ENCODE measurements at regions not wholly inside any gene's neighbourhood (a gene's known extent, or its start where the extent isn't known, plus 50 kb on each side); places are given as distances from the start of the nearest gene placed in this dataset.

DNA sequence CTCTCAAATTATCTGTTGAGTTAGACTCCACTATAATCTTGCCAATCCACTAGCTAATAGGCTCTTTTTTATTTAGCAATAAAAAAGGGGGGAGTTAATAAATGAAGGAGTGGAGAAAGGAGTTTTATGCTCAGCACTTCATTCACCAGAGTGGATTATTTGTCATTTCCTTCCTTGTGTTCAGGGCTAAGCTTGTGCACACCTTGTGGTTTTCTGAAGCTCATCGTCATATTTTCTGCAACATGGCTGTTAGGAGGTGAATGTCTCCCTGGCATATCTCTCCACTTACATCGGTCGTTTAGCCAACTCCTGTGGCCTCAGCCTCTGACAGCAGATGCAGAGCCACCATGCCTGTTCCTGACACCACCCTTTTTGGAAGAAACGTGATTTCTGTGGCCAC lies 83.9 kb upstream of the MTNR1B start:
- DNase-seq = no peak

DNA sequence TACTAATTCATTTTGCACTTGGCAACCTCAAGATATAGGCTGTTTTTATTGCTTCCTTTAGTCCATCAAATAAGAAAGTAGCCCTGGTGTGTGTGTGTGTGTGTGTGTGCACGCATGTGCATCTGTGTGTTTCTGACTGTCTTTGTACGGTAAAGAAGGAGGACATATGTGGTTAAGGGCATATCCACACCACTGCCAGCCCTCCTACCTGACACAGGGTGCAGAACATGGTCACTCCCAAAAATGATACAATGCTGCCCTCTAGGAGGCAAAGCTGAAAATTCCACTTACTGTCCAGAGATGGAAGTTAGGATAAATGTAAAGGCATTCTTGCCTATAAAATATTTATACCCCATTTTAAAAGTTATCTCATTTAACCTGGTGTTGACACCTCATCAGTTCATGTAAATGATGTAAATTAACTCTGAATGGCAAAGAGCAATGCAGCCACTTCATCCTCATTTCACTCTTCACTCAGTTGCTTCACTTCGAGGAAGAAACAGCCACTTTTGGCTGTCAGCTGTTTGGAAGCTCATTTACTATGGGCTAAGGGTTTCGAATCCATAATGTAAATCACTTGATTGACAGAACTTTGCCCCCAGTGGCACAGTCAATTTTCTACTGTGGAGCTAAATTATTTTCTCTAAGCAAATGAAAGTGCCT lies 83.1 kb upstream of the MTNR1B start:
- DNase-seq = peak; percentile 15 to 57

DNA sequence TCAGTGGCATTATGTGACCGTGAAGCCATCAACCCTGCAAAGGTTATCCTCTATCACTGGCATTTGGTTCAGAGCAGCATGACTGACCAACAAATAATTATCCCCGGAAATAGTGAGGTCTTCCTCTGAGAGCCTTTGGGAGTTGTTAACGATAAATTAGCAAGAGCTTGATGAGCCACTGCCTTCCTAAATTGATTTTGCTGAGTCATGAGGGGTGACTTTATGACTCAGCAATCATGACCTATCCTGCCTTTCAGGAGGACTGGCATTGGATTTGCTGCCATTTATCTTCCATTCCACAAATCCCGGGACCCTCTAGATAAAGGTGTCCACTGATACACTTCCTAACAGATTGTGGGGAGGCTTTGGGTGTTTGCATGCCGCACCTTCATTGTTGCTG lies 80.8 kb upstream of the MTNR1B start:
- no peak for DNase-seq

DNA sequence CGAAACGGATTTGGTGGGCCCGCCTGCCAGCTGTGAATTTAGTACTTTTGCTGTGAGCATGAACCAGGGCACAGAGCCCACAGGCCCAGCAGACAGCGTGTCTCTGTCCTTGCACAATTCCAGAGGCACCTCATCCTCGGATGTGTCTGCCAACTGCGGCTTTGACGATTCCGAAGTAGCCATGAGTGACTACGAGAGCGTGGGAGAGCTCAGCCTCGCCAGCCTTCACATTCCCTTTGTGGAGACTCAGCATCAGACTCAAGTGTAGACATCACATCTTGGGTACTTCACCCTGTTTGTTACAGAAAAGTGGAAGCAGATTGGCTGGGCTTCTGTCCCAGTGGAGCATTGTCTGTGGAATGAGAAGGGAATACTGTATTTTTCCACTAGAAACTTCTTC lies 78.6 kb upstream of the MTNR1B start:
- DNase-seq = no peak

DNA sequence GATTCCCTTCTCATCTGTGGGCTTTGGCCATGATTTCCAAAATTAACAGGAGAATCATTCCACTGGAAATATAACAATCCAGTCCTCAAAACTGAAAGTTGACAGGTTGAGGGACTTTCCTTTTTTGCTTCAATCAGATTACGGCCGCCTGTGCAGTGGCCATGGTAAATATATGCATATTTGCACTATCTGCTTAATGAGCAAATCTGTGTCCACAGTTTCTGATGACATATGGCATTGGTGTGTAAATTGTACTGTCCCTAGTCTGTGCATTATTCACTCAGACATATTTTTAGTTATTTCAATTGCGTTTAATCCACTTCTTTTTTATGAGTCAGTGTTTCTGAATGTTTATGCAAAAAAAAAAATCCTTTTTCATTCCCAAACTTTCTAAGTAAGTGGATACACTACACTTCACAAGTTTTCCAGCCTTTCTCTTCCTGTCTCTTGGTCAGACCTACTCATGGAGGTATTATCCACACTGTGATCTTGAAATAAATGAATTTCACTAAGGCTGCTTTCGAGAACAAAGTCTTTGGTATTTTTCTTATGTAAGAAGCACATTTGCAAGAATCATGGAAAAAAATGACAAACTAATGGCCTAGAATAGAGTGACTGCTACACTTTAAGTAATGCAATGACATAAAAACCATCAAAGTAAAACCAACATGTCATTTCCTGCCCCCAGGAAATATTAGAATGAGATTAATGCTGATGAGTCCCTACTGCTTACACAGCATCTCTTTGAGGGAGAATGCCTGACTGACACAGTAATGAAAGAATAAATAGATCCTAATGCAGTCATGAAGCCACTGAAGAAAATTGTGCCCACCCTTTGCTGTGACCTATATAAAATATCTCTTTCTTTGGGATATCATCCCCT lies 76.4 kb upstream of the MTNR1B start:
- DNase-seq = no peak

DNA sequence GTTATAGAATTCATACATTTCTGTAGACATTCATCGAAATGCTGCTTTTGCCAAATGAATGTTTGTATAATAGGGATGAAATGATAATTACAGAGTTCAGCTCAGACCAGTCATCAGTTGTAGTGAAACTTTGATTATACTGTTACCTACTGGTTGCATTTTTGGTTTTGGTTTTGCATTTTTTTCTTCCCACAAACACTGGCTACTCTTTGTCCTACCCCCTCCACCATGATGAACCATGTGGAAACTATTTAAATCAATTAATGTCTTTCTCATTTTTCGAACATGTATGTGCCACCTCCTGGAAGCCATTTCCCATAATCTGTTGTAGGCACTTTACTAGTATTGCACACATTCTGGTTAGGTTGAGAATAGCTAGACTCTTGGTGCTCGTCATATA lies 75.3 kb upstream of the MTNR1B start:
- DNase-seq = no peak

DNA sequence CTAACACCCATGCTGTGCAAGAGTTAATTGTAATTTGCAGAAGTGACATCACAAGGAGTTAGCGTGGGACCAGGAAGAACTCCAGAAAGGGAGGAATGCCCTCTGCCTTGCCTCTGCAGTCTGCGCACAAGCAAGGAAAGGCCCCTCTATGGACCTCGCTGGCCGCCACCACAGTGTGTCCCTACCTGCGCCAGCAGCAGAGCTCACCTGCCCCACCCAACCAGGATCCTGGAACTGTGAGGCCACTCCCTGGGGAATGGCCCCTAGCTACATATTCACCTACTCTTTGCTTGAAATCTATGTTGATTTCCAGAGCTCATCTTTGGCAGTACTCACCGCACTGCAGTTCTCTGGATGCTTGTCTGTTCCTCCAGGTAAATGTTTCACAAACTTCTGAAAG lies 72.0 kb upstream of the MTNR1B start:
- no peak for DNase-seq

DNA sequence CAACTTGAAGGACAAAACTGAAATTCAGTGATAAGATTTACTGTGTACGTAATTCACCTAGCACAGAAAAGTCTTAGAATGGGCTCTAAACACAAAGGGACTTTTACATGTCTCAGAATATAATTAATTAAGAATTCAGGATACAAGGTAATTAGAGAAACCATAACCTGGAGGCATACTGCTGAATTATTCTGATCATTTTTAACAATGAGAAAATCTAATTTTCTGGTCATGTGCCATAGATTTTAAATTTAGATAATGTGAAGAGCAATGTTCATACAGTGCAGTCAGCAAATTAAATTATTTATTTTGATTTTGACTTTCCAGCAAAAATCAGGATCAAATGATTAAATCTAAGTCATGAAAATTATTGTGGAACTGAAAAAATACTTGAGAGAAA lies 67.0 kb upstream of the MTNR1B start:
- DNase-seq = no peak

DNA sequence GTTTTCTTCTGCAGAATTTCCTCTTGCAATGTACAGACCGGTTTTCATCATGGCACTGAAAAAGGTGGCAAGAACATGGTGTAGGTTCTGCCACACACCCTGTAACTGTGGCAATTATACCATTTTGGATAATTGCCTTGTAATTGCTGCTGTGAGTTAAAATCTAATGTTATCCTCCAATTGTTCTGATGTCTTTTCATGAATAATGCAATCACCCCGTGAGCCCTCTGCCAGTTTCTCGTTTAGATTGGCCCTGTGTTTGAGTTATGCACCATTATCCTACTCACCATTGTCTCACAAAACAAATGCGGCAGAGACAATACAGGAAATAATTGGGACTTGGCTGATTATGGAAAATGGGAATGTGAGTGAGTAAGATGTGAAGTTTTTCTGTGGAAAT lies 61.8 kb upstream of the MTNR1B start:
- DNase-seq = no peak

DNA sequence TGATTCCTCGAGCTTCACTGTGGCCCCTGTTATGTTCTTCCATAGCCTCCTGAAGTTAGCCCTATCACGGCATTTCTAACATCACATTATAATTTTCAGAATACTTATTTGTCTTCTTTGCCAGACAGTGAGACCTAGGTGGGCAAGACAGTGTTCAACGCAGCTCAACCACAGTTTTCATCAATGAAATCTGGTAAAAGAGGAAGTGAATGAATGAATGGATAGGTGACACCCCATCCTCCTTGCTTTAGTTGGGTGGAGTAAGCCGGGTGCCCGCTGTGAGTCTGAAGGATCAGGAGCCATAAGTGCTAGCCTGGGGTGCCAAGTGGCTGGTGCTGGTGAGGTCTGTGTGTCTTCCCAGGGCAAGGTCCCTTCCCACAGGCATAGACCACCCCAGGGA lies 60.2 kb upstream of the MTNR1B start:
- no peak for DNase-seq

DNA sequence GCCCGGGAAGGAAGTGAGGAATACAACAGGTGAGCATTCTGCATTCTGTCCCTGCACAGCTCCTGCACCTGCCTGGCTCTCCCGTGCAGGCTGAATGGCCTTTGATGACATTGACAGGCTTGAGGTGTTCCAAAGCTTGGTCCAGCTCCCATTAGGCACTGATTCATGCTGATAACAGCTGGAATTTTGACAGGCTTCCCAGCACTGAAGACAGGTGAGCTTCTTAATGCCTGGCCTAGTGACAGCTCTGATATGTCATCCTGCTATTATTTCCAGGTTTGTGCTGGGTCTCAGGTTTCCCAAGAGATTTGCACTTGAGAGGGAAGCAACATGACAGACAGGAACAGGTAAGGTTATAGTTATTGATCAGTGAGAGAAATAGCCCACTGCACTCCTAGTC lies 58.0 kb upstream of the MTNR1B start:
- no peak for DNase-seq

DNA sequence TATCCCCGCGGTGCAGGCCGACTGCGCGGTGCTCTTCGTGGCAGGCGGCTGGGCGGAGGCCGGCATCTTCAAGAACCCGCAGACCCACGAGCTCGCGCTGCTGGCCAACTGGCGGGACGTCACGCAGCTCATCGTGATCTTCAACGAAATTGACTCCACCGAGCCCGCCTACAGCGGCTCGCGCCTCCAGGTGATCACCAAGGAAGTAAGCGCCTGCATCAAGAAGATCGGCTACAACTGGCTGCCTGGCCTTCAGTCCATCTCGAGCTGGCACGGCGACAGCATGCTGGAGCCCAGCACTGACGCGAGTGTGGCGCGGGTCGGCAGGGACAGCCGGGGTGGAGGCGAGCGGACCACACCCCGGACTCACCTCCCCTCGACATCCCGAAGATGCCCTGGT lies 53.9 kb upstream of the MTNR1B start:
- DNase-seq = no peak

DNA sequence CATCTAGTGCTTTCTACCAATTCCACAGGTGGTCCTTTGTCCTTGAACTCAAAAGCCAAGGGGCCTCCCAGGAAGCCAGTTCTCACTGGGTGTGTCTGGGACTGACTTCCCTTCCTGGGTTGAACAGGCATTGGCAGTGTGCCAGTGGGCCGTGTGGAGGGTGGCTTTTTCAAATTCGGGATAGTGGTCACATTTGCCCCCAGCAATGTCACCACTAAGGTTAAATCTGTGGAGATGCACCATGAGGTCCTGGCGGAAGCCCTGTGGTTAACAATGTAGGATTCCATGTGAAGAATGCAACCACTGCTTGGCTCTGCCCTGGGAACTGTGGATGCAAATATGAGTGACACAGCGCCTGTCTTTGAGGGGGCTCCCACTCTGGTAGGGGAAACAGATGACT lies 53.2 kb upstream of the MTNR1B start:
- DNase-seq = no peak

DNA sequence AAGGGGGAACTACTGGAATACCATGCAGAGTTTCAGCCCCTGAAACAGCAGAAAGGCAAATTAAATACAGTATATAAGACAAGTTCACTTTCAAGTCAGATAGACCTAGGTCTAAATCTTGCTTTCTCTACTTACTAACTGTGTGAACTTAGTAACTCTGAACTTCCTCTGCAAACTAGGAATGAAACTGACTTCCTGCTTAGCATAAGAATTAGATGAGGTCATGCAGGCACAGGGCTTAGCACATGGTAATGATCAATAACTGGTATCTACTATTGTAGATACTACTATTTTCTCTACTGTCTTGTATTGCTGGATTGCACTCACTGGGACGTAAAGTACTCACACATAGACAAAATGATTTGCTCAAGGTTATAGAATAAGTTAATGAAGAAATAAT lies 51.5 kb upstream of the MTNR1B start:
- DNase-seq = no peak

DNA sequence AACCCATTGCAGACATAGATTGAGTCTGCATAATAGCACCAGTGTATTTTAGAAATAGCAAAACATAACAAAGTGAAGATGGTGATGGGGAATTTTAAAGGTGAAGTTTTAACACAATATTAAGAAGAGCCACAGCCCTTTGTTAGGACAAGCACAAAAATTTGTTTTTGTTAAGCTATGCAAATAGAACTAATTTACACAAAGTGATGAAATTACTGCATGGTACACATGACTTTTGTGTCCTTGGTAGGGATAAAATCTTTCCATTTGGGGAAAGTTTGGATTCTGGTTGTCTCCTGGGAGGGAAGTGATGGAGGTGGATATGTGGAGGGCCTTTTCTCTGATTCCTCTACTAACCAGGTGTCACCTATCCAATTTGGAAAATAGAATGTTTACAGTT lies 50.4 kb upstream of the MTNR1B start:
- DNase-seq = no peak

Measured in inflammatory macrophage treated with lipopolysaccharide for 1 hour (primary cell).